ENCODE measurements at regions not wholly inside any gene's neighbourhood (a gene's known extent, or its start where the extent isn't known, plus 50 kb on each side); places are given as distances from the start of the nearest gene placed in this dataset.

DNA sequence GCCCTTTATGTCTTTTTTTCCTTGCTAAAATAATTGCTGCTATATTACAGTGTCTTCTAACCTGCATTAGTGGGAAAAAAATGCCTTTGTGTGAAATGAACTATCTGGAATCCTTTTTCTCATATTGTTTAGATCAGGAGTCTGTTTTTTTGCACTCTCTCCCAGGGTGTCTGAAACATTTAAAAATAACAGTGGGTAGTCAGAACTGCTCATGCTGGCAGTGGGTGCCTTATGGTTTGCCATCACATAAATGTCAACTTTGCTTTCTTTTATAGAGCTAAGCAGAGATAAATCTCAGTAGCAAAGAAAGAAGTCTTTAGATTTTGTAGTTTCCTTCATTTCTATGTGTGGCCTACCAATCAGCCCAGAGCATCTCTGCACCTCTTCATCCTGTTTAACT lies 347.8 kb upstream of the RGMB start:
- TF ChIP-seq, protein P1, sequence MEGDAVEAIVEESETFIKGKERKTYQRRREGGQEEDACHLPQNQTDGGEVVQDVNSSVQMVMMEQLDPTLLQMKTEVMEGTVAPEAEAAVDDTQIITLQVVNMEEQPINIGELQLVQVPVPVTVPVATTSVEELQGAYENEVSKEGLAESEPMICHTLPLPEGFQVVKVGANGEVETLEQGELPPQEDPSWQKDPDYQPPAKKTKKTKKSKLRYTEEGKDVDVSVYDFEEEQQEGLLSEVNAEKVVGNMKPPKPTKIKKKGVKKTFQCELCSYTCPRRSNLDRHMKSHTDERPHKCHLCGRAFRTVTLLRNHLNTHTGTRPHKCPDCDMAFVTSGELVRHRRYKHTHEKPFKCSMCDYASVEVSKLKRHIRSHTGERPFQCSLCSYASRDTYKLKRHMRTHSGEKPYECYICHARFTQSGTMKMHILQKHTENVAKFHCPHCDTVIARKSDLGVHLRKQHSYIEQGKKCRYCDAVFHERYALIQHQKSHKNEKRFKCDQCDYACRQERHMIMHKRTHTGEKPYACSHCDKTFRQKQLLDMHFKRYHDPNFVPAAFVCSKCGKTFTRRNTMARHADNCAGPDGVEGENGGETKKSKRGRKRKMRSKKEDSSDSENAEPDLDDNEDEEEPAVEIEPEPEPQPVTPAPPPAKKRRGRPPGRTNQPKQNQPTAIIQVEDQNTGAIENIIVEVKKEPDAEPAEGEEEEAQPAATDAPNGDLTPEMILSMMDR (IDR thresholded peaks at IDR 0.05 in 4 of 5, conservative IDR thresholded peaks at IDR 0.05 in 1 of 5): no peak
- TF ChIP-seq POLR2A (IDR thresholded peaks at IDR 0.05): no peak

Data from gastrocnemius medialis (tissue), 4 donors.